CD14-positive monocyte (primary cell): ENCODE measurements at regions not wholly inside any gene's neighbourhood (a gene's known extent, or its start where the extent isn't known, plus 50 kb on each side); places are given as distances from the start of the nearest gene placed in this dataset.

Experiments
- DNase-seq, 3 donors: peaks; one replicate each; pipeline ENCODE4 v3.0.0-alpha.2; 2011 to 2022
- H2AFZ ChIP-seq: 2 replicates; pipeline ENCODE4 v1.6.0; 2012; ENCODE audit warnings: mild to moderate bottlenecking, low read depth, low read length, inconsistent platforms; ENCODE audit not compliant: insufficient read depth, poor library complexity, severe bottlenecking
- H3K27ac ChIP-seq, 2 donors: 1 replicate in 1 of 2; 2 replicates in 1 of 2; pipeline ENCODE4 v1.5.1; 2012 to 2013; ENCODE audit warnings: low read length in 2 of 2, control low read depth in 1 of 2, inconsistent platforms in 1 of 2, low read depth in 1 of 2, mild to moderate bottlenecking in 1 of 2
- H3K27me3 ChIP-seq, 2 donors: one replicate each; pipeline versions ENCODE4 v1.6.0 to v1.6.1; 2011 to 2013; ENCODE audit warnings: low read length in 2 of 2; ENCODE audit not compliant: control insufficient read depth in 2 of 2, insufficient read depth in 2 of 2
- H3K36me3 ChIP-seq, 2 donors: replicated peaks in 1 of 2; 1 replicate in 1 of 2; 2 replicates in 1 of 2; pipeline versions ENCODE4 v1.5.1 to v1.6.1; 2012 to 2013; ENCODE audit warnings: low read length in 2 of 2, control low read depth in 1 of 2, inconsistent platforms in 1 of 2, mild to moderate bottlenecking in 1 of 2; ENCODE audit not compliant: insufficient read depth in 2 of 2, control insufficient read depth in 1 of 2
- H3K4me1 ChIP-seq, 2 donors: 1 replicate in 1 of 2; 2 replicates in 1 of 2; pipeline versions ENCODE4 v1.5.1 to v1.6.1; 2012 to 2013; ENCODE audit warnings: low read length in 2 of 2, control low read depth in 1 of 2, inconsistent platforms in 1 of 2, mild to moderate bottlenecking in 1 of 2, moderate library complexity in 1 of 2; ENCODE audit not compliant: insufficient read depth in 2 of 2, control insufficient read depth in 1 of 2
- H3K4me2 ChIP-seq: replicated peaks from 2 replicates; pipeline ENCODE3; 2012; ENCODE audit warnings: low read length, moderate library complexity, mild to moderate bottlenecking; ENCODE audit not compliant: poor library complexity, severe bottlenecking; ENCODE audit errors: extremely low read depth
- H3K4me3 ChIP-seq, 3 experiments: fragments of 200-600 bp in 1 of 3; sonication (generic) in 1 of 3; replicated peaks in 1 of 3; 1 replicate in 2 of 3; 2 replicates in 1 of 3; pipeline ENCODE4 v1.5.1; 2011 to 2013; ENCODE audit warnings: low read length in 3 of 3, mild to moderate bottlenecking in 3 of 3, control low read depth in 2 of 3, low read depth in 2 of 3, inconsistent platforms in 1 of 3, moderate library complexity in 1 of 3
- H3K79me2 ChIP-seq: 2 replicates; pipeline ENCODE4 v1.6.0; 2012; ENCODE audit warnings: mild to moderate bottlenecking, control low read depth, inconsistent platforms, low read length, moderate library complexity; ENCODE audit not compliant: insufficient read depth
- H3K9ac ChIP-seq: 2 replicates; pipeline ENCODE4 v1.6.0; 2017; ENCODE audit warnings: low read length, mild to moderate bottlenecking; ENCODE audit not compliant: insufficient read depth, poor library complexity, severe bottlenecking
- H3K9me3 ChIP-seq, 2 donors: replicated peaks in 1 of 2; 1 replicate in 1 of 2; 2 replicates in 1 of 2; pipeline versions ENCODE4 v1.5.1 to v1.6.1; 2012 to 2013; ENCODE audit warnings: low read length in 2 of 2, control low read depth in 1 of 2; ENCODE audit not compliant: control insufficient read depth in 1 of 2, insufficient read depth in 1 of 2
- H4K20me1 ChIP-seq: 2 replicates; pipeline ENCODE4 v1.6.0; 2012; ENCODE audit warnings: mild to moderate bottlenecking, low read length, control low read depth, moderate library complexity; ENCODE audit not compliant: insufficient read depth
- H3K27ac Mint-ChIP-seq, 7 donors: one replicate each; pipeline ENCODE4 v1.8.0; 2020; ENCODE audit warnings: mild to moderate bottlenecking in 7 of 7, mixed read lengths in 7 of 7, moderate library complexity in 6 of 7, inconsistent platforms in 2 of 7
- H3K27me3 Mint-ChIP-seq, 3 donors: one replicate each; pipeline ENCODE4 v1.8.0; 2021 to 2022; ENCODE audit warnings: low read depth in 3 of 3, mild to moderate bottlenecking in 3 of 3, mixed read lengths in 3 of 3, moderate library complexity in 3 of 3, inconsistent platforms in 1 of 3
- H3K36me3 Mint-ChIP-seq, 2 donors: one replicate each; pipeline ENCODE4 v1.8.0; 2020; ENCODE audit warnings: mixed read lengths in 2 of 2, inconsistent platforms in 1 of 2, mild to moderate bottlenecking in 1 of 2
- H3K4me1 Mint-ChIP-seq: one replicate; pipeline ENCODE4 v1.8.0; 2020; ENCODE audit warnings: mild to moderate bottlenecking, mixed read lengths
- H3K4me3 Mint-ChIP-seq, 2 donors: one replicate each; pipeline ENCODE4 v1.8.0; 2020; ENCODE audit warnings: mild to moderate bottlenecking in 2 of 2, mixed read lengths in 2 of 2, moderate library complexity in 1 of 2
- H3K9me3 Mint-ChIP-seq, 7 donors: one replicate each; pipeline ENCODE4 v1.8.0; 2020 to 2022; ENCODE audit warnings: mixed read lengths in 7 of 7, mild to moderate bottlenecking in 6 of 7, moderate library complexity in 6 of 7, inconsistent platforms in 2 of 7
- CTCF ChIP-seq: fragments of 200-600 bp; IDR thresholded peaks from one replicate; pipeline ENCODE4 v1.8.0; 2022; ENCODE audit warnings: antibody characterized with exemption, mild to moderate bottlenecking
- WGBS: methylation state at CpG from one replicate; pipeline ENCODE4 v1.1.5; 2013; ENCODE audit warnings: missing lambda C conversion rate; ENCODE audit not compliant: insufficient coverage; 5-methylcytosine and 5-hydroxymethylcytosine counted together
- intact Hi-C, 2 donors: fragments of 100-400 bp; cut with micrococcal nuclease; formaldehyde crosslinking; loops; one replicate each; pipeline versions ENCODE4 v1.15.0 to v1.15.1; 2023

GRCh38 chr6:12418946-12419345 is 128.8 kb downstream of the EDN1 start:
- Mint-ChIP-seq H3K27ac (no peak overlapping the region), H3K36me3 (no peaks in the 10 kb centered on the region), H3K27me3 (no peaks in the 10 kb centered on the region), H3K4me1 (peaks cover 2% of the 10 kb centered on the region), H3K9me3 (peaks cover 0 to 6% (median 0%) of the 10 kb centered on the region in 7 donors), H3K4me3 (no peak overlapping the region)
- Histone ChIP-seq H3K27me3 (no peaks in the 10 kb centered on the region), H4K20me1 (no peaks in the 10 kb centered on the region), H3K4me2 (no peak overlapping the region), H3K36me3 (no peaks in the 10 kb centered on the region), H3K9me3 (no peaks in the 10 kb centered on the region), H3K79me2 (no peaks in the 10 kb centered on the region), H3K4me3 (no peak overlapping the region), H3K9ac (no peak overlapping the region), H2AFZ (no peak overlapping the region), H3K4me1 (no peaks in the 10 kb centered on the region), H3K27ac (no peak overlapping the region)
- intact Hi-C loops = no loop called here
- no CpG with 5 or more reads among the region's 2 CpGs for WGBS
- TF ChIP-seq CTCF = no peak
- DNase-seq = no peak

GRCh38 chr6:12419631-12420272 is 129.6 kb downstream of the EDN1 start:
- no peaks in the 10 kb centered on the region for H3K36me3 ChIP-seq
- no CpG with 5 or more reads among the region's 3 CpGs for WGBS
- H3K9me3 ChIP-seq = no peaks in the 10 kb centered on the region
- no peak overlapping the region for H2AFZ ChIP-seq
- no peak for TF ChIP-seq CTCF
- no peaks in the 10 kb centered on the region for H4K20me1 ChIP-seq
- no peaks in the 10 kb centered on the region for H3K27me3 ChIP-seq
- no peaks in the 10 kb centered on the region for H3K79me2 ChIP-seq
- no peak overlapping the region for H3K9ac ChIP-seq
- H3K27me3 Mint-ChIP-seq = no peaks in the 10 kb centered on the region
- no peak overlapping the region for H3K27ac Mint-ChIP-seq
- DNase-seq = no peak
- no peak overlapping the region for H3K4me3 ChIP-seq
- H3K4me1 Mint-ChIP-seq = peaks cover 3% of the 10 kb centered on the region
- H3K9me3 Mint-ChIP-seq = peaks cover 0 to 4% (median 0%) of the 10 kb centered on the region in 7 donors
- no peaks in the 10 kb centered on the region for H3K4me1 ChIP-seq
- no peak overlapping the region for H3K4me2 ChIP-seq
- H3K27ac ChIP-seq = no peak overlapping the region
- intact Hi-C loops = no loop called here
- H3K4me3 Mint-ChIP-seq = no peak overlapping the region
- H3K36me3 Mint-ChIP-seq = no peaks in the 10 kb centered on the region
